Breast epithelium (tissue), 4 donors: ENCODE measurements at regions not wholly inside any gene's neighbourhood (a gene's known extent, or its start where the extent isn't known, plus 50 kb on each side); places are given as distances from the start of the nearest gene placed in this dataset.

Experiments
- DNase-seq, 2 donors: peaks; one replicate each; pipeline ENCODE4 v3.0.0-alpha.2; 2019; ENCODE audit warnings: low spot score in 2 of 2
- H3K27ac ChIP-seq, 2 donors: fragments of 200-600 bp; sonication (generic) in 1 of 2; one replicate each; pipeline ENCODE4 v1.5.1; 2016 to 2019; ENCODE audit warnings: mild to moderate bottlenecking in 1 of 2
- H3K27me3 ChIP-seq, 2 donors: fragments of 200-600 bp; sonication (generic) in 1 of 2; one replicate each; pipeline versions ENCODE4 v1.5.1 to v1.6.0; 2017 to 2019; ENCODE audit warnings: control low read depth in 1 of 2, mild to moderate bottlenecking in 1 of 2
- H3K36me3 ChIP-seq: fragments of 200-600 bp; one replicate; pipeline ENCODE4 v1.5.1; 2019
- H3K4me1 ChIP-seq, 2 donors: fragments of 200-600 bp; sonication (generic); one replicate each; pipeline ENCODE4 v1.5.1; 2016 to 2019; ENCODE audit warnings: control low read depth in 1 of 2
- H3K4me3 ChIP-seq, 3 donors: fragments of 200-600 bp; sonication (generic); 1 replicate in 2 of 3; 2 replicates in 1 of 3; pipeline ENCODE4 v1.5.1; 2016 to 2019; ENCODE audit warnings: mild to moderate bottlenecking in 3 of 3, moderate library complexity in 2 of 3
- H3K9me3 ChIP-seq, 2 donors: fragments of 200-600 bp; sonication (generic) in 1 of 2; one replicate each; pipeline ENCODE4 v1.5.1; 2016 to 2019; ENCODE audit warnings: control low read depth in 1 of 2
- CTCF ChIP-seq, 3 donors: fragments of 450-650 bp; IDR thresholded peaks; one replicate each; pipeline ENCODE4 v1.5.1; 2016 to 2017; ENCODE audit warnings: antibody characterized with exemption in 3 of 3, mild to moderate bottlenecking in 3 of 3, moderate library complexity in 3 of 3
- POLR2A ChIP-seq: fragments of 450-650 bp; IDR thresholded peaks from one replicate; pipeline ENCODE4 v1.6.1; 2016; ENCODE audit warnings: antibody characterized with exemption, mild to moderate bottlenecking, moderate library complexity
- POLR2AphosphoS5 ChIP-seq, 3 donors: sonication (generic); formaldehyde crosslinking; IDR thresholded peaks; one replicate each; pipeline ENCODE4 v1.6.1; 2017; ENCODE audit warnings: antibody characterized with exemption in 3 of 3
- intact Hi-C: fragments of 100-400 bp; cut with DNase I; formaldehyde crosslinking; loops from one replicate; pipeline ENCODE4 v1.15.1; 2023; ENCODE audit warnings: low total_unique reads

DNA sequence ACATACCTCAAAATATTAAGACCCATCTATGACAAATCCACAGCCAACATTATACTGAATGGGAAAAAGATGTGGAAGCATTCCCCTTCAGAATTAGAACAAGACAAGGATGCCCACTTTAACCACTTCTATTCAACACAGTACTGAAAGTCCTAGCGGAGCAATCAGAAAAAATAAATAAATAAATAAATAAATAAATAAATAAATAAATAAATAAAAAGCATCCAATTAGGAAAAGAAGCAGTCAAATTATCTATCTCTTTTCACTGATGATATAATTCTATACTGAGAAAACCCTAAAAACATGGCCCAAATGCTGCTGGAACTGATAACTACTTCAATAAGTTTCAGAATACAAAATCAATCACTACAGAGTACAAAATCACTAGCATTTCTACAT is 67.5 kb downstream of the PRR32 start:
- peaks cover 7 to 16% of the 10 kb centered on the region in 2 donors for H3K9me3 ChIP-seq
- intact Hi-C loops = no loop called here
- H3K4me1 ChIP-seq = no peaks in the 10 kb centered on the region
- H3K27me3 ChIP-seq = peaks cover 0 to 4% of the 10 kb centered on the region in 2 donors
- TF ChIP-seq POLR2A = no peak
- no peak for TF ChIP-seq CTCF (IDR thresholded peaks at IDR 0.05)
- no peak for TF ChIP-seq POLR2AphosphoS5 (IDR thresholded peaks at IDR 0.05)
- DNase-seq = no peak
- no peaks in the 10 kb centered on the region for H3K36me3 ChIP-seq
- H3K4me3 ChIP-seq = no peak overlapping the region
- no peak overlapping the region for H3K27ac ChIP-seq

GRCh38 chrX:126900937-126901336 is 81.4 kb downstream of the PRR32 start:
- H3K27me3 ChIP-seq = no peaks in the 10 kb centered on the region
- no peaks in the 10 kb centered on the region for H3K4me1 ChIP-seq
- no peaks in the 10 kb centered on the region for H3K36me3 ChIP-seq
- no peak for TF ChIP-seq POLR2AphosphoS5 (IDR thresholded peaks at IDR 0.05)
- TF ChIP-seq POLR2A = no peak
- TF ChIP-seq CTCF (IDR thresholded peaks at IDR 0.05) = no peak
- no peaks in the 10 kb centered on the region for H3K9me3 ChIP-seq
- intact Hi-C loops = no loop called here
- no peak overlapping the region for H3K4me3 ChIP-seq
- H3K27ac ChIP-seq = no peak overlapping the region
- no peak for DNase-seq

- H3K9me3 ChIP-seq = peaks cover 0 to 9% of the 10 kb centered on the region in 2 donors
- H3K36me3 ChIP-seq = no peaks in the 10 kb centered on the region
- DNase-seq = no peak
- intact Hi-C loops = no loop called here
- no peak overlapping the region for H3K27ac ChIP-seq
- no peak overlapping the region for H3K4me3 ChIP-seq
- TF ChIP-seq CTCF (IDR thresholded peaks at IDR 0.05) (no peak), POLR2A (no peak), POLR2AphosphoS5 (IDR thresholded peaks at IDR 0.05) (no peak)
- no peaks in the 10 kb centered on the region for H3K4me1 ChIP-seq
- no peaks in the 10 kb centered on the region for H3K27me3 ChIP-seq
Measured at GRCh38 chrX:126929071-126929470, 109.5 kb downstream of the PRR32 start.

DNA sequence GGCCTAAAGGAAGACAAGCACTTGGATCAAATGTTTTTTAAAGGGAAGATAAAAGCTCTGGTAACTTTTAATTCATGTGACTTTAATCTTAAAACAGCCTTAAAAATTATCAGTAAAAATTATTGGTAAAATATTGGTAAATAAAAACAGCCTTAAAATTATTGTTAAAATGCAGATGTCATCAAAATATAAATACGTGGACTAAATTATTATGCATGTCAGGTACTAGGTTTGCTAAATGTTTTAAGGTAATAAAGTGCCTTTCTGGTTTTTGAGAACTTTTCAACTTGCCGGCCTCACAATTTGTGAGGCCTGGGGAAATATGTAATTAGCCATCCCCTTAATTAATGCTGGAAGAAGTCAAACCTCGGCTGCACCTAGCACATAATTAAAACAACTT is 147.7 kb downstream of the PRR32 start:
- Histone ChIP-seq H3K27me3 (no peaks in the 10 kb centered on the region), H3K4me3 (no peak overlapping the region), H3K4me1 (no peaks in the 10 kb centered on the region), H3K9me3 (peaks cover 0 to 28% of the 10 kb centered on the region in 2 donors), H3K27ac (no peak overlapping the region), H3K36me3 (no peaks in the 10 kb centered on the region)
- TF ChIP-seq POLR2AphosphoS5 (IDR thresholded peaks at IDR 0.05) = no peak
- TF ChIP-seq POLR2A = no peak
- no peak for TF ChIP-seq CTCF (IDR thresholded peaks at IDR 0.05)
- DNase-seq = no peak
- intact Hi-C loops = no loop called here

DNA sequence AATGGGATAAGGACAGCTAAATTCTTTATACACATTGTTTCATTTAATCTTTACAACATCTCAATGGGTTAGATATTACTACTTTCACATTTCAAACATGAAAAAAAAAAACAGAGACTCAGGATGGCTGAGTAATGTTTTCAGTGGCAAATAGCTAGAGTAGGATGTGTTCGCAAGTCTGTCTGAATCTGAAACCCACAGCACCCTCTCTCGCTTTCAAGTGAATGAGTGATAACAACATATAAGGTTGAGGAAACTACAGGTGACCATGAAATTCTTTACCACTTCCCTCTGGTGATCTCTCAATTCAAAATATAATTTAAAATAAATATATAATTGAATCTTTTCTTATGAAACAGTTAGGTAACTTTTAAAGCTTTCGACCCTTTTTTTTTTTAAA is 162.6 kb downstream of the PRR32 start:
- Histone ChIP-seq H3K9me3 (no peaks in the 10 kb centered on the region), H3K4me3 (no peak overlapping the region), H3K27me3 (no peaks in the 10 kb centered on the region), H3K4me1 (no peaks in the 10 kb centered on the region), H3K36me3 (no peaks in the 10 kb centered on the region), H3K27ac (no peak overlapping the region)
- DNase-seq = no peak
- intact Hi-C loops = no loop called here
- TF ChIP-seq POLR2A (no peak), CTCF (IDR thresholded peaks at IDR 0.05) (no peak), POLR2AphosphoS5 (IDR thresholded peaks at IDR 0.05) (no peak)
